ENCODE measurements at regions not wholly inside any gene's neighbourhood (a gene's known extent, or its start where the extent isn't known, plus 50 kb on each side); places are given as distances from the start of the nearest gene placed in this dataset.

GRCh38 chr6:18562726-18563125 is 175.6 kb downstream of the RNF144B start:
- in situ Hi-C loops (cut with HindIII; ENCODE audit: low pct_unique_long_range_greater_than_20kb, low sequenced_read_pairs): no loop called here
- no peak for TF ChIP-seq JUND (IDR thresholded peaks at IDR 0.05; ENCODE audit: low read depth)
- DNase-seq (ENCODE audit: low read depth in 1 of 2, low spot score in 1 of 2): peak in 1 of 2 experiments; percentile 68

GRCh38 chr6:18564775-18565174 is 177.6 kb downstream of the RNF144B start:
- in situ Hi-C loops (cut with HindIII; ENCODE audit: low pct_unique_long_range_greater_than_20kb, low sequenced_read_pairs): no loop called here
- no peak for TF ChIP-seq JUND (IDR thresholded peaks at IDR 0.05; ENCODE audit: low read depth)
- DNase-seq (ENCODE audit: low read depth in 1 of 2, low spot score in 1 of 2): no peak

- in situ Hi-C loops (cut with HindIII; ENCODE audit: low pct_unique_long_range_greater_than_20kb, low sequenced_read_pairs): no loop called here
- no peak for DNase-seq (ENCODE audit: low read depth in 1 of 2, low spot score in 1 of 2)
- TF ChIP-seq JUND (IDR thresholded peaks at IDR 0.05; ENCODE audit: low read depth): no peak
Observed at GRCh38 chr6:18565231-18565630, 178.1 kb downstream of the RNF144B start.

- no peak for TF ChIP-seq JUND (IDR thresholded peaks at IDR 0.05; ENCODE audit: low read depth)
- no peak for DNase-seq (ENCODE audit: low read depth in 1 of 2, low spot score in 1 of 2)
- in situ Hi-C loops (cut with HindIII; ENCODE audit: low pct_unique_long_range_greater_than_20kb, low sequenced_read_pairs): no loop called here
Observed at GRCh38 chr6:18567380-18567779, 180.2 kb downstream of the RNF144B start.

GRCh38 chr6:18577491-18577890 is 190.3 kb downstream of the RNF144B start:
- no peak for DNase-seq (ENCODE audit: low read depth in 1 of 2, low spot score in 1 of 2)
- TF ChIP-seq JUND (IDR thresholded peaks at IDR 0.05; ENCODE audit: low read depth): no peak
- in situ Hi-C loops (cut with HindIII; ENCODE audit: low pct_unique_long_range_greater_than_20kb, low sequenced_read_pairs): no loop called here

GRCh38 chr6:18579166-18579565 is 192.0 kb downstream of the RNF144B start:
- DNase-seq (ENCODE audit: low read depth in 1 of 2, low spot score in 1 of 2): no peak
- TF ChIP-seq JUND (IDR thresholded peaks at IDR 0.05; ENCODE audit: low read depth): no peak
- in situ Hi-C loops (cut with HindIII; ENCODE audit: low pct_unique_long_range_greater_than_20kb, low sequenced_read_pairs): no loop called here

GRCh38 chr6:18579869-18580268 is 192.7 kb downstream of the RNF144B start:
- in situ Hi-C loops (cut with HindIII; ENCODE audit: low pct_unique_long_range_greater_than_20kb, low sequenced_read_pairs): no loop called here
- DNase-seq (ENCODE audit: low read depth in 1 of 2, low spot score in 1 of 2): no peak

GRCh38 chr6:18584372-18584771 is 197.2 kb downstream of the RNF144B start:
- DNase-seq (ENCODE audit: low read depth in 1 of 2, low spot score in 1 of 2): no peak
- no peak for TF ChIP-seq JUND (IDR thresholded peaks at IDR 0.05; ENCODE audit: low read depth)
- in situ Hi-C loops (cut with HindIII; ENCODE audit: low pct_unique_long_range_greater_than_20kb, low sequenced_read_pairs): no loop called here

More at GRCh38 chr6:18579869-18580268, 192.7 kb downstream of the RNF144B start:
- no peak for TF ChIP-seq JUND (IDR thresholded peaks at IDR 0.05; ENCODE audit: low read depth)

GRCh38 chr6:18585032-18585573 is 198.0 kb downstream of the RNF144B start:
- TF ChIP-seq JUND (IDR thresholded peaks at IDR 0.05; ENCODE audit: low read depth): no peak
- peak in 1 of 2 experiments; percentile 19 for DNase-seq (ENCODE audit: low read depth in 1 of 2, low spot score in 1 of 2)
- in situ Hi-C loops (cut with HindIII; ENCODE audit: low pct_unique_long_range_greater_than_20kb, low sequenced_read_pairs): no loop called here

GRCh38 chr6:18586133-18586532 is 199.0 kb downstream of the RNF144B start:
- in situ Hi-C loops (cut with HindIII; ENCODE audit: low pct_unique_long_range_greater_than_20kb, low sequenced_read_pairs): no loop called here
- no peak for TF ChIP-seq JUND (IDR thresholded peaks at IDR 0.05; ENCODE audit: low read depth)
- no peak for DNase-seq (ENCODE audit: low read depth in 1 of 2, low spot score in 1 of 2)

- in situ Hi-C loops (cut with HindIII; ENCODE audit: low pct_unique_long_range_greater_than_20kb, low sequenced_read_pairs): no loop called here
- no peak for TF ChIP-seq JUND (IDR thresholded peaks at IDR 0.05; ENCODE audit: low read depth)
- DNase-seq (ENCODE audit: low read depth in 1 of 2, low spot score in 1 of 2): peak; percentile 53 to 80
Observed at GRCh38 chr6:18595774-18596530, 208.8 kb downstream of the RNF144B start.

- no peak for TF ChIP-seq JUND (IDR thresholded peaks at IDR 0.05; ENCODE audit: low read depth)
- in situ Hi-C loops (cut with HindIII; ENCODE audit: low pct_unique_long_range_greater_than_20kb, low sequenced_read_pairs): no loop called here
- no peak for DNase-seq (ENCODE audit: low read depth in 1 of 2, low spot score in 1 of 2)
Observed at GRCh38 chr6:18596531-18596835, 209.3 kb downstream of the RNF144B start.

- no peak for TF ChIP-seq JUND (IDR thresholded peaks at IDR 0.05; ENCODE audit: low read depth)
- in situ Hi-C loops (cut with HindIII; ENCODE audit: low pct_unique_long_range_greater_than_20kb, low sequenced_read_pairs): no loop called here
- no peak for DNase-seq (ENCODE audit: low read depth in 1 of 2, low spot score in 1 of 2)
Observed at GRCh38 chr6:18598551-18599264, 211.6 kb downstream of the RNF144B start.

Measured in T47D (cell line).